ENCODE measurements at regions not wholly inside any gene's neighbourhood (a gene's known extent, or its start where the extent isn't known, plus 50 kb on each side); places are given as distances from the start of the nearest gene placed in this dataset.
"Not testable (repeated sequence)": the region's sequence is repeated elsewhere in the genome, so short reads cannot be mapped to it uniquely, and the experiment has no call there.

- DNase-seq: no peak
Measured at GRCh38 chr1:187038784-187039183, 210.0 kb downstream of the PLA2G4A start.

- DNase-seq: no peak
Measured at GRCh38 chr1:187041104-187041503, 212.4 kb downstream of the PLA2G4A start.

- no peak for DNase-seq
Measured at GRCh38 chr1:187042538-187042937, 213.8 kb downstream of the PLA2G4A start.

- DNase-seq: not testable (repeated sequence)
Measured at GRCh38 chr1:187043433-187043832, 214.7 kb downstream of the PLA2G4A start.

DNA sequence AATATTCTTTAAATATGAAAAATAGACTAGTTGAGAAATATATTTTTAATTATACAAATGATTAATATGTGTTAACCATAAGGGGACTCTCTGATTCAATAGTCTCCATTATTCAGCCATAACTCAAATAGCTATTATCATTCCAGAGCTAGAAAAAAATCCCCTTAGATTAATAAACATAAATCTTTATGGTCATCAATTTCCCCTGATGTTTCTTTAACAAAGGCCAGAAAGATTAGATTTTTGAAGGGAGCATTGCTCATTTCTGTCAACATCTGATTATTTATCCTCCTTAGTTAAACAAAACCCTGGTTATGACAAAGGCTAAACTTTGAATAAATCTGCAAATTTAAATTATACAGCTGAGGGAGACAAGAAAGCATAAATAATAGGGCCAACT lies 215.7 kb downstream of the PLA2G4A start:
- DNase-seq: no peak

DNA sequence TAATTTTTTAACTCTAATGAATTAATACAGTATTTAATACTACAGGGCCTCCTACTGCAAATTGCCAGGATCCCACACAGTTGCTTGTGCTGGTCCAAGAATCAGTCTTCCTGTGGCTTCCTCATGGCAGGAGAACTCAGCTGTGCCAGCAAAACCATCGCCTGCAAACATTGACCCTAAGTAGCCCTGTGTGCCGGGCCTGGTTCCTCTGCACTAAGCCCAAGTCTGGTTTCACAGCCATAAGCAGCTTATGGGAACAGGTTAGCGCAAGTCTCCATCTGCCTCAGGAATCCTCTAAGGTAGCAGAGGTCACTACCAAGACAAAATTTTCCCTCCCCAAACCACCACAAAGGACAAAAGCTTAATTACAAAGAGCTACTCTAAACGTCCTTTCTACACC lies 216.6 kb downstream of the PLA2G4A start:
- no peak for DNase-seq

DNA sequence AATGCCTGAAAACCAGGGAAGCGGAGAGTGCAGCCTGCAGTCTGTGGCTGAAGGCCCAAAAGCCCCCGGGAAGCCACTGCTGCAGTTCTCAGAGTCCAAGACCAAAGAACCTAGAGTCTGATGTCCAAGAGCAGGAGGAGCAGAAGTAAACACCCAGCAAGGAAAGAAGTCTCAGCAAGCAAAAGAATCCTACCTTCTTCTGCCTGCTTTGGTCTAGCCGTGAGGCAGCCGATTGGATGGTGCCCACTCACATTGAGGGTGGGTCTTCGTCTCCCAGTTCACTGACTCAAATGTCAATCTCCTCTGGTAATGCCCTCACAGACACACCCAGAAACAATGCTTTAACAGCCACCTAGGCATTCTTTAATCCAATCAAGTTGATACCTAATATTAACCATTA lies 217.5 kb downstream of the PLA2G4A start:
- no peak for DNase-seq

GRCh38 chr1:187047298-187047697 lies 218.5 kb downstream of the PLA2G4A start:
- DNase-seq: no peak

- no peak for DNase-seq
Measured at GRCh38 chr1:187051618-187052232, 223.0 kb downstream of the PLA2G4A start.

GRCh38 chr1:187053876-187054275 lies 225.1 kb downstream of the PLA2G4A start:
- DNase-seq: no peak

- DNase-seq: no peak
Measured at GRCh38 chr1:187054862-187055757, 226.4 kb downstream of the PLA2G4A start.

DNA sequence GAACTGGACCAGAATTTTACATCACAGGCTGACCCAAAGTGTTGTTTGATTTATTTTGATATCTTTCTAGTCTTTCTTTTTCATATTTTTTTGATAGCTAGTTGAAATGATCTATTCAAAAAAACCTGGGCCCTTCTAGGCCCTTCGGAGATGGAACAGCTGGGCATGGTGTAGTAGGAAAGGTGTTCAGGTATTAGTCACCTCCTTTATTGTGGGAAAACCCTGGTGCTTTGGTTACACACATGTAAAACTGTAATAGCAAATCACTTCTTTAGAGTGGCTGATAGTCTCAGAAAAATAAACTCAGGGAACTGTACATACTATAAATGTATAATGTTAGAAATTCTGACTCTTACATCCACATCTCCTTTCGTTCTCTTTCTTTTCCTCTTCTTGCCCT lies 234.5 kb downstream of the PLA2G4A start:
- no peak for DNase-seq

DNA sequence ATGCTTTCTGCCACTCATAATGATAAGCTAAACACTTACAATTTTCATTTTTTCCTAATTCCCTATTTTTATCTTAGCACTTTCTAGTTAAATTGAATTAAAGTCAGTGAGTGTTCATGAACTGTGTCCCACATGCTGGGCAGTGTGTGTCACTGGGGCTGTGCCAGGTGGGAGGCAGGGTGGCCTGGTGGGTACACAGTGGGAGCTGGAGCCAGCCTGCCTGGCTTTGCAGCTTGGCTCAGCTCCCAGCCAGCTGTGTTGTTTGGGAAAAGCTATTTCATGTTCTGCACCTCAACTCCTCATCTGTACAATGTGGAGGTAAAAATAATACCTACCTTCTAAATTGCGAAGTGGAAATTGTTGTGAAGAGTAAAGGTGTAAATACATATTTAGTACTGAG lies 238.4 kb downstream of the PLA2G4A start:
- no peak for DNase-seq

- no peak for DNase-seq
Measured at GRCh38 chr1:187070076-187070475, 241.3 kb downstream of the PLA2G4A start.

GRCh38 chr1:187072262-187073034 lies 243.7 kb downstream of the PLA2G4A start:
- DNase-seq: peak; percentile 21 to 27

GRCh38 chr1:187073035-187073560 lies 244.3 kb downstream of the PLA2G4A start:
- peak; percentile 10 to 24 for DNase-seq

DNA sequence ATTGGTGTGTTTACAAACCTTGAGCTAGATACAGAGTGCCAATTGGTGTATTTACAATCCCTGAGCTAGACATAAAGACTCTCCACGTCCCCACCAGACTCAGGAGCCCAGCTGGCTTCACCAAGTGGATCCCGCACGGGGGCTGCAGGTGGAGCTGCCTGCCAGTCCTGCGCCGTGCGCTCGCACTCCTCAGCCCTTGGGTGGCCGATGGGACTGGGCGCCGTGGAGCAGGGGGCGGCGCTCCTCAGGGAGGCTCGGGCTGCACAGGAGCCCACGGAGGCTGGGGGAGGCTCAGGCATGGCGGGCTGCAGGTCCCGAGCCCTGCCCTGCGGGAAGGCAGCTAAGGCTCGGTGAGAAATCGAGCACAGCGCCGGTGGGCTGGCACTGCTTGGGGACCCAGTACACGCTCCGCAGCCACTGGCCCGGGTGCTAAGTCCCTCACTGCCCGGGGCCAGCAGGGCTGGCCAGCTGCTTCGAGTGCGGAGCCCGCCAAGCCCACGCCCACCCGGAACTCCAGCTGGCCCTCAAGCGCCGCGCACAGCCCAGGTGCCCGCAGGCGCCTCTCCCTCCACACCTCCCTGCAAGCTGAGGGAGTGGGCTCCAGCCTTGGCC lies 245.0 kb downstream of the PLA2G4A start:
- DNase-seq: not testable (repeated sequence)

DNA sequence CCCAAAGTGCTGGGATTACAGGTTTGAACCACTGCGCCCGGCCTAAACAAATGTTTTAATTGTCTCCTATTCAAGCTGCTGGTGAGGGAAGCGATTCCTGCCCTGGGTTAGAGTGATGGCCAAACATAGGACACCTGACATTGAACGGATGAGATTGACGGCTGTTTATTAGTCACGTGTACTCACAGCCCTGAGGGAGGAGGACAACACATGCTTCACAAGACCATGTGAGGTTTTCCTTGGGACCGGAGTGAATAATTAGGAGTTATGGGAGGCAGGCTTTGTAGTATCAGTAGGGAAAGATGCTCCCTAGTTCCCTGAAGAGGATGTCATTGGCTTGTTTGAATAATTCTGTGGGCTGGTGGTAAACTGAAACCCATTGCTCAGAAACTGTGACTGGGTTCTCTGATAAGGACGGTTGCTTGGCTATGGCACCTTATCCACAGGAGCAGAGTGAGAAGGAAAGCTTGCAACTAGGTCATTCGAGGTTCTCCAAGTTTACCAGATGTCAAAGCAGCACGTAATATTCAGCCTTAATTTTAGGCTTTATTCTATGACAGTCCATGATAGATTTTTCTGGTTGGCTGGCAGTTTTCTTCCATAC lies 245.8 kb downstream of the PLA2G4A start:
- DNase-seq: no peak

DNA sequence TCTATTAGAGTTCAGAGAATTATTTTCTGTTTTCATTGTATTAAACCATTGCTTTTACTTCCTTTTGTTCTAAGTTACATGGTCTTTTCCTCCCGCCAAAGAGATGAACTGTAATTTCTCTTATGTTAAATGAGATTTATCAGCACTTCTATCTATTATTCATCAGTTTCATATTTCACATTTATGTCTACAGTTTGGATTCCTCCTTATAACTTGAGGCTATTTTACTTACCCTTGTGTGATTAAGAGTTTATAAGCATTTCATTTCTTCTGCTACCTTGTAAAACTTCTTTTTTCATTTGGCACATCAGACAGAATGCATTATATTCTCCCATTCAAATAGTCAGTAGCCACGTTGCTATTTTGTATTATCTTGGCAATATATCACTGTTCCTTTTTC lies 248.2 kb downstream of the PLA2G4A start:
- no peak for DNase-seq

GRCh38 chr1:187078321-187078720 lies 249.6 kb downstream of the PLA2G4A start:
- DNase-seq: no peak

DNA sequence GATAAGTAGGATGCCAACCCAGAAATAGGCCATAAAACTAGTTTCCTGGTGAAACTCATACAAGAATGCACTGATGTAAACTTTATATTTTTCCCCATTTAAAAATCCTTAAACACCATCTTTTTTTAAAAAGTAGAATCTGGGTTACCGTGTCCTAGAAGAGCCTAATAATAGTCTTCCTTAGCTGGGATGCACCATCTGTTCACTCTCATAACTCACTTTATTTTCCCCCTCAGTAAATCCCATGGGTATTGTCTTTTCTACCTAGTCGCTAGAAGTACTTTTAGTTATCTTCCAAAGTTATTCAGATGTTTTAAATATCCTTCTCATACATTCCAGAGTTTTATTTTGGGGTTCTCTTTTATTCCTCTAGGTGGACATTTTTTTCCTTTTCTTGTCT lies 250.2 kb downstream of the PLA2G4A start:
- no peak for DNase-seq

DNA sequence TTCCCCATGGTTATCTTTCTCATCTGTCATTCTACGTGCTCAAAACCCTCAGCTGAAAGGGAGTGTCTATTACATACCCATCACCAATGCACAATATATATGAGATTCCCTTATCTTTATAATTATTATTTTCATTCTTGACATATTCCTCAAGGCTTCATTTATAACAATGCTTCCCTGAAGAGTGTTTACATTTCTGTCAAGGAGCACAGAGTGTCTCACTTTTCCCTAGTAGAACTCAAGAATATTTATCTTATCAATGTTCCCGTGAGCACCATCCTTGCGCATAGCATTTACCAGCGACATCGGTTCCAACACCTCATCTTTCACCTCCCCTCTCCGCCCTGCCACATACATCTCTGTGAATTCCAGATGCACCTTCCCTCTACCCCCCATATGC lies 250.6 kb downstream of the PLA2G4A start:
- DNase-seq: no peak

Measured in activated CD4-positive, alpha-beta T cell treated with anti-CD3 and anti-CD28 coated beads, Interleukin-2, amount 50 U/mL, for 48 hours (primary cell).